Parathyroid adenoma (tissue), 2 donors: ENCODE measurements at regions not wholly inside any gene's neighbourhood (a gene's known extent, or its start where the extent isn't known, plus 50 kb on each side); places are given as distances from the start of the nearest gene placed in this dataset.

ENCODE experiments used
- H2AFZ ChIP-seq: fragments of 300-600 bp; sonication (generic); one replicate; pipeline ENCODE4 v1.7.0; 2017; ENCODE audit warnings: antibody characterized with exemption, mild to moderate bottlenecking
- H3K27ac ChIP-seq: fragments of 300-600 bp; sonication (generic); one replicate; pipeline ENCODE4 v1.7.0; 2017
- H3K27me3 ChIP-seq: fragments of 300-600 bp; sonication (generic); one replicate; pipeline ENCODE4 v1.7.0; 2017; ENCODE audit warnings: low read length; ENCODE audit not compliant: control insufficient read depth, insufficient read depth
- H3K36me3 ChIP-seq: fragments of 300-600 bp; sonication (generic); one replicate; pipeline ENCODE4 v1.7.0; 2017; ENCODE audit warnings: low read length; ENCODE audit not compliant: control insufficient read depth, insufficient read depth
- H3K4me1 ChIP-seq: fragments of 300-600 bp; sonication (generic); one replicate; pipeline ENCODE4 v1.7.0; 2017; ENCODE audit warnings: control low read depth
- H3K4me2 ChIP-seq: fragments of 300-600 bp; sonication (generic); one replicate; pipeline ENCODE4 v1.7.0; 2017; ENCODE audit warnings: low read length
- H3K4me3 ChIP-seq: fragments of 300-600 bp; sonication (generic); one replicate; pipeline ENCODE4 v1.7.0; 2017; ENCODE audit warnings: low read depth, low read length
- H3K79me2 ChIP-seq: fragments of 300-600 bp; sonication (generic); one replicate; pipeline ENCODE4 v1.7.0; 2017; ENCODE audit warnings: control low read depth
- H3K9ac ChIP-seq: fragments of 300-600 bp; sonication (generic); one replicate; pipeline ENCODE4 v1.7.0; 2017; ENCODE audit warnings: mild to moderate bottlenecking
- H3K9me3 ChIP-seq: fragments of 300-600 bp; sonication (generic); one replicate; pipeline ENCODE4 v1.7.0; 2017; ENCODE audit warnings: low read length; ENCODE audit not compliant: control insufficient read depth
- CTCF ChIP-seq: fragments of 300-600 bp; sonication (generic); IDR thresholded peaks from one replicate; pipeline ENCODE4 v1.7.0; 2017; ENCODE audit warnings: antibody characterized with exemption, mild to moderate bottlenecking
- donor health status: primary hyperparathyroidism.

- H3K27ac ChIP-seq = no peak overlapping the region
- no peaks in the 10 kb centered on the region for H3K36me3 ChIP-seq
- H3K4me2 ChIP-seq = no peak overlapping the region
- no peaks in the 10 kb centered on the region for H3K79me2 ChIP-seq
- TF ChIP-seq CTCF = no peak
- H3K27me3 ChIP-seq = no peaks in the 10 kb centered on the region
- H3K4me1 ChIP-seq = no peaks in the 10 kb centered on the region
- H2AFZ ChIP-seq = no peak overlapping the region
- no peak overlapping the region for H3K9ac ChIP-seq
- H3K9me3 ChIP-seq = no peaks in the 10 kb centered on the region
- no peak overlapping the region for H3K4me3 ChIP-seq
Observed at GRCh38 chrX:43566170-43566569, 89.9 kb upstream of the MAOA start.

- no peak overlapping the region for H3K4me3 ChIP-seq
- no peaks in the 10 kb centered on the region for H3K36me3 ChIP-seq
- H3K79me2 ChIP-seq = no peaks in the 10 kb centered on the region
- no peak for TF ChIP-seq CTCF
- H3K9me3 ChIP-seq = no peaks in the 10 kb centered on the region
- no peak overlapping the region for H2AFZ ChIP-seq
- no peaks in the 10 kb centered on the region for H3K27me3 ChIP-seq
- no peak overlapping the region for H3K27ac ChIP-seq
- H3K4me2 ChIP-seq = no peak overlapping the region
- H3K9ac ChIP-seq = no peak overlapping the region
- H3K4me1 ChIP-seq = no peaks in the 10 kb centered on the region
Observed at GRCh38 chrX:43573441-43574015, 82.6 kb upstream of the MAOA start.

GRCh38 chrX:43580621-43581020 is 75.5 kb upstream of the MAOA start:
- no peaks in the 10 kb centered on the region for H3K27me3 ChIP-seq

GRCh38 chrX:43581167-43581566 is 74.9 kb upstream of the MAOA start:
- Histone ChIP-seq H3K9ac (no peak overlapping the region), H3K4me3 (no peak overlapping the region), H3K4me2 (no peak overlapping the region), H3K27ac (no peak overlapping the region), H2AFZ (no peak overlapping the region), H3K79me2 (no peaks in the 10 kb centered on the region), H3K27me3 (no peaks in the 10 kb centered on the region), H3K9me3 (no peaks in the 10 kb centered on the region), H3K4me1 (no peaks in the 10 kb centered on the region), H3K36me3 (no peaks in the 10 kb centered on the region)
- no peak for TF ChIP-seq CTCF

More at GRCh38 chrX:43580621-43581020, 75.5 kb upstream of the MAOA start:
- no peak overlapping the region for H3K9ac ChIP-seq
- no peak for TF ChIP-seq CTCF
- H2AFZ ChIP-seq = no peak overlapping the region
- H3K4me2 ChIP-seq = no peak overlapping the region
- no peaks in the 10 kb centered on the region for H3K9me3 ChIP-seq
- H3K4me1 ChIP-seq = no peaks in the 10 kb centered on the region
- H3K79me2 ChIP-seq = no peaks in the 10 kb centered on the region
- no peak overlapping the region for H3K27ac ChIP-seq
- no peak overlapping the region for H3K4me3 ChIP-seq
- H3K36me3 ChIP-seq = no peaks in the 10 kb centered on the region

- H3K9ac ChIP-seq = no peak overlapping the region
- H3K27ac ChIP-seq = no peak overlapping the region
- no peak overlapping the region for H3K4me3 ChIP-seq
- H3K27me3 ChIP-seq = no peaks in the 10 kb centered on the region
- H3K9me3 ChIP-seq = no peaks in the 10 kb centered on the region
- H2AFZ ChIP-seq = no peak overlapping the region
- H3K79me2 ChIP-seq = no peaks in the 10 kb centered on the region
- H3K36me3 ChIP-seq = no peaks in the 10 kb centered on the region
- no peak for TF ChIP-seq CTCF
- no peaks in the 10 kb centered on the region for H3K4me1 ChIP-seq
- H3K4me2 ChIP-seq = no peak overlapping the region
Observed at GRCh38 chrX:43581888-43582539, 74.1 kb upstream of the MAOA start.
